ENCODE measurements at regions not wholly inside any gene's neighbourhood (a gene's known extent, or its start where the extent isn't known, plus 50 kb on each side); places are given as distances from the start of the nearest gene placed in this dataset.
"Not testable (repeated sequence)": the region's sequence is repeated elsewhere in the genome, so short reads cannot be mapped to it uniquely, and the experiment has no call there.

- DNase-seq: no peak
Observed at GRCh38 chr3:156050918-156051317, 69.5 kb upstream of the KCNAB1 start.

GRCh38 chr3:156051651-156052050 is 68.7 kb upstream of the KCNAB1 start:
- DNase-seq: no peak

- DNase-seq: no peak
Observed at GRCh38 chr3:156052115-156052514, 68.3 kb upstream of the KCNAB1 start.

- no peak for DNase-seq
Observed at GRCh38 chr3:156059950-156060501, 60.4 kb upstream of the KCNAB1 start.

GRCh38 chr3:156068151-156068550 is 52.2 kb upstream of the KCNAB1 start:
- DNase-seq: not testable (repeated sequence)

- no peak for DNase-seq
Observed at GRCh38 chr3:156070028-156070427, 50.4 kb upstream of the KCNAB1 start.
